ENCODE measurements at regions not wholly inside any gene's neighbourhood (a gene's known extent, or its start where the extent isn't known, plus 50 kb on each side); places are given as distances from the start of the nearest gene placed in this dataset.

GRCh38 chr13:39866722-39867121 is 211.3 kb downstream of the COG6 start:
- Histone ChIP-seq H3K27me3 (ENCODE audit: control insufficient read depth, extremely low read depth, insufficient read depth, low read length) (peaks cover 3% of the 10 kb centered on the region), H3K79me2 (ENCODE audit: control insufficient read depth, insufficient read depth, low read length) (no peaks in the 10 kb centered on the region), H3K36me3 (ENCODE audit: control insufficient read depth in 2 of 2, extremely low read depth in 1 of 2, insufficient read depth in 2 of 2, low read length in 2 of 2) (no peaks in the 10 kb centered on the region), H3K4me3 (ENCODE audit: control insufficient read depth in 2 of 3, extremely low read depth in 1 of 3, insufficient read depth in 2 of 3, low read depth in 1 of 3, low read length in 3 of 3) (no peak overlapping the region), H3K4me1 (ENCODE audit: control insufficient read depth, extremely low read depth, insufficient read depth, low read length) (no peaks in the 10 kb centered on the region), H3K4me2 (ENCODE audit: control insufficient read depth, extremely low read depth, insufficient read depth, low read depth, low read length) (no peak overlapping the region), H2AFZ (ENCODE audit: control insufficient read depth, low read length) (no peak overlapping the region), H3K9me1 (ENCODE audit: control insufficient read depth, extremely low read depth, insufficient read depth, low read length) (no peaks in the 10 kb centered on the region), H3K27ac (ENCODE audit: control insufficient read depth, insufficient read depth, low read length) (no peak overlapping the region), H3K9ac (ENCODE audit: control insufficient read depth, extremely low read depth, insufficient read depth, low read length) (no peak overlapping the region), H3K9me3 (ENCODE audit: control insufficient read depth, low read depth, low read length) (no peaks in the 10 kb centered on the region), H4K20me1 (ENCODE audit: control insufficient read depth, extremely low read depth, insufficient read depth, low read length) (no peaks in the 10 kb centered on the region)
- no peak for FAIRE-seq
- TF ChIP-seq, protein P1, sequence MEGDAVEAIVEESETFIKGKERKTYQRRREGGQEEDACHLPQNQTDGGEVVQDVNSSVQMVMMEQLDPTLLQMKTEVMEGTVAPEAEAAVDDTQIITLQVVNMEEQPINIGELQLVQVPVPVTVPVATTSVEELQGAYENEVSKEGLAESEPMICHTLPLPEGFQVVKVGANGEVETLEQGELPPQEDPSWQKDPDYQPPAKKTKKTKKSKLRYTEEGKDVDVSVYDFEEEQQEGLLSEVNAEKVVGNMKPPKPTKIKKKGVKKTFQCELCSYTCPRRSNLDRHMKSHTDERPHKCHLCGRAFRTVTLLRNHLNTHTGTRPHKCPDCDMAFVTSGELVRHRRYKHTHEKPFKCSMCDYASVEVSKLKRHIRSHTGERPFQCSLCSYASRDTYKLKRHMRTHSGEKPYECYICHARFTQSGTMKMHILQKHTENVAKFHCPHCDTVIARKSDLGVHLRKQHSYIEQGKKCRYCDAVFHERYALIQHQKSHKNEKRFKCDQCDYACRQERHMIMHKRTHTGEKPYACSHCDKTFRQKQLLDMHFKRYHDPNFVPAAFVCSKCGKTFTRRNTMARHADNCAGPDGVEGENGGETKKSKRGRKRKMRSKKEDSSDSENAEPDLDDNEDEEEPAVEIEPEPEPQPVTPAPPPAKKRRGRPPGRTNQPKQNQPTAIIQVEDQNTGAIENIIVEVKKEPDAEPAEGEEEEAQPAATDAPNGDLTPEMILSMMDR (optimal IDR thresholded peaks at IDR 0.05 in 1 of 3, IDR thresholded peaks at IDR 0.05 in 1 of 3, conservative IDR thresholded peaks at IDR 0.05 in 1 of 3; ENCODE audit: extremely low read depth in 1 of 3, insufficient read depth in 2 of 3, low read length in 3 of 3): no peak
- no peak for TF ChIP-seq EZH2 (IDR thresholded peaks at IDR 0.05; ENCODE audit: low read length)
- dilution Hi-C loops (cut with MboI; ENCODE audit: extremely low pct_ligation_motif_present, low sequenced_read_pairs): no loop called here
- DNase-seq (ENCODE audit: low read depth, low spot score): no peak

GRCh38 chr13:39867807-39868206 is 212.3 kb downstream of the COG6 start:
- Histone ChIP-seq H2AFZ (ENCODE audit: control insufficient read depth, low read length) (no peak overlapping the region), H3K27ac (ENCODE audit: control insufficient read depth, insufficient read depth, low read length) (no peak overlapping the region), H4K20me1 (ENCODE audit: control insufficient read depth, extremely low read depth, insufficient read depth, low read length) (no peaks in the 10 kb centered on the region), H3K4me3 (ENCODE audit: control insufficient read depth in 2 of 3, extremely low read depth in 1 of 3, insufficient read depth in 2 of 3, low read depth in 1 of 3, low read length in 3 of 3) (no peak overlapping the region), H3K9me3 (ENCODE audit: control insufficient read depth, low read depth, low read length) (no peaks in the 10 kb centered on the region), H3K4me1 (ENCODE audit: control insufficient read depth, extremely low read depth, insufficient read depth, low read length) (no peaks in the 10 kb centered on the region), H3K79me2 (ENCODE audit: control insufficient read depth, insufficient read depth, low read length) (no peaks in the 10 kb centered on the region), H3K4me2 (ENCODE audit: control insufficient read depth, extremely low read depth, insufficient read depth, low read depth, low read length) (no peak overlapping the region), H3K27me3 (ENCODE audit: control insufficient read depth, extremely low read depth, insufficient read depth, low read length) (peaks cover 3% of the 10 kb centered on the region), H3K36me3 (ENCODE audit: control insufficient read depth in 2 of 2, extremely low read depth in 1 of 2, insufficient read depth in 2 of 2, low read length in 2 of 2) (no peaks in the 10 kb centered on the region), H3K9ac (ENCODE audit: control insufficient read depth, extremely low read depth, insufficient read depth, low read length) (no peak overlapping the region), H3K9me1 (ENCODE audit: control insufficient read depth, extremely low read depth, insufficient read depth, low read length) (no peaks in the 10 kb centered on the region)
- no peak for TF ChIP-seq EZH2 (IDR thresholded peaks at IDR 0.05; ENCODE audit: low read length)
- TF ChIP-seq, protein P1 (optimal IDR thresholded peaks at IDR 0.05 in 1 of 3, IDR thresholded peaks at IDR 0.05 in 1 of 3, conservative IDR thresholded peaks at IDR 0.05 in 1 of 3; ENCODE audit: extremely low read depth in 1 of 3, insufficient read depth in 2 of 3, low read length in 3 of 3): no peak
- DNase-seq (ENCODE audit: low read depth, low spot score) (no peak), FAIRE-seq (no peak)
- dilution Hi-C loops (cut with MboI; ENCODE audit: extremely low pct_ligation_motif_present, low sequenced_read_pairs): no loop called here

Measured in keratinocyte (primary cell).